Prostate gland (tissue), 2 donors: ENCODE measurements at regions not wholly inside any gene's neighbourhood (a gene's known extent, or its start where the extent isn't known, plus 50 kb on each side); places are given as distances from the start of the nearest gene placed in this dataset.

Source experiments
- DNase-seq: peaks from one replicate; pipeline ENCODE4 v3.0.0-alpha.2; 2019; ENCODE audit warnings: low spot score
- H3K27ac ChIP-seq, 2 donors: fragments of 200-600 bp; sonication (generic); 2 replicates each; pipeline ENCODE4 v1.5.1; 2017 to 2019
- H3K27me3 ChIP-seq: fragments of 200-600 bp; sonication (generic); replicated peaks from 2 replicates; pipeline ENCODE4 v1.5.1; 2019; ENCODE audit not compliant: insufficient read depth
- H3K36me3 ChIP-seq, 2 donors: fragments of 200-600 bp; sonication (generic); 1 replicate in 1 of 2; 2 replicates in 1 of 2; pipeline versions ENCODE4 v1.5.1 to v1.8.1; 2017 to 2019
- H3K4me1 ChIP-seq: fragments of 200-600 bp; sonication (generic); replicated peaks from 2 replicates; pipeline ENCODE4 v1.5.1; 2019
- H3K4me3 ChIP-seq, 2 donors: fragments of 200-600 bp; sonication (generic); 2 replicates each; pipeline ENCODE4 v1.5.1; 2017 to 2019
- H3K9me3 ChIP-seq: fragments of 200-600 bp; sonication (generic); 2 replicates; pipeline ENCODE4 v1.5.1; 2017
- CTCF ChIP-seq, 4 experiments: fragments of 200-600 bp in 2 of 4; fragments of 450-650 bp in 2 of 4; sonication (generic) in 2 of 4; IDR thresholded peaks; 1 replicate in 3 of 4; 2 replicates in 1 of 4; pipeline ENCODE4 v1.5.1; 2016 to 2019; ENCODE audit warnings: antibody characterized with exemption in 4 of 4, mild to moderate bottlenecking in 2 of 4, moderate library complexity in 2 of 4
- POLR2A ChIP-seq: fragments of 450-650 bp; IDR thresholded peaks from one replicate; pipeline ENCODE4 v1.6.1; 2016; ENCODE audit warnings: antibody characterized with exemption, mild to moderate bottlenecking
- POLR2AphosphoS5 ChIP-seq: sonication (generic); formaldehyde crosslinking; IDR thresholded peaks from one replicate; pipeline ENCODE4 v1.6.1; 2017; ENCODE audit warnings: antibody characterized with exemption
- WGBS: methylation state at CpG from one replicate; pipeline ENCODE4 v1.1.5; 2018; 5-methylcytosine and 5-hydroxymethylcytosine counted together
- intact Hi-C: fragments of 100-400 bp; cut with DNase I; formaldehyde crosslinking; loops from one replicate; pipeline ENCODE4 v1.14.2; 2022

DNA sequence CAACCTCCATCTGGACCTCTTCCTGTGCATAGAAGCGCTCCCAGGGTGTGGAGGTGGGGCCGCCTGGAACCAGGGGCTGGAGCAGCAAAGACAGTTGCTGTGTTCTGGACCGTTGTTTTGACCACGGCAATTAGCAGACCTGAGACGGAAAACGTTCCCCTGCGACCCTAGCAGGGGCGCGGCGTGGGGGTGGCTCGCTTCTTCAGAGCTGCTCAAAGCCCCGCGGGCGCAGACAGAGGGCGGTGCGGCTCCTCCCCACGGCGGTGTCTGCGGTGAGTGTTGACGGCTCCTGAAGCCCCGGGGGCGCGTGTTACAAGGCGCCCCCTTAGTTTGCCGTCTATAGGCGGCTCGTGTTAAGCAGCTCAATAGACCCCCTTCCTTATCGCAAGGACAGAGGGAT lies 79.2 kb downstream of the TRIML1 start:
- no peaks in the 10 kb centered on the region for H3K9me3 ChIP-seq
- TF ChIP-seq CTCF (IDR thresholded peaks at IDR 0.05): no peak
- no peak for TF ChIP-seq POLR2AphosphoS5
- TF ChIP-seq POLR2A: no peak
- no peak for DNase-seq
- 94% methylated on average over 28 of the region's 28 CpGs for WGBS
- intact Hi-C loops: no loop called here
- H3K36me3 ChIP-seq: no peaks in the 10 kb centered on the region
- H3K27ac ChIP-seq: no peak overlapping the region
- H3K4me1 ChIP-seq: no peaks in the 10 kb centered on the region
- no peak overlapping the region for H3K4me3 ChIP-seq
- peaks cover 2% of the 10 kb centered on the region for H3K27me3 ChIP-seq

DNA sequence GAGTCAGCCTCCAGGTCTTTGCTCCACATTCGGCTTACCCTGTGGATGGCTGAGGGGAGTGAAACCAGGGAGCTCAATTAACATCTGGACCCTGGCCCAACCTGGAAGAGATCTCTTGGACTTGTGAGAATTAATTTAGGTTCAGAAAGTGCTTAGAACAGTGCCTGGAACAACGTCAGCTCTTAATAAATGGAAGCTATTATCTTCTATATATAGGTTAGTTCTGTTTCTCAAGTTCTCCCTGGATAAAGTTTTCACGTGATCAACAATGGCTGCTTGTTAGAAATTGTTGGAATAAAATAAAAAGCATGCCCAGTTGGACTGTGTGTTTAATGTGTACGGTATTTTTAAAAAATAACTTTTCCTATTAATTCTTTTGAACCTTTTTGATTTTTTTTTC lies 80.8 kb downstream of the TRIML1 start:
- TF ChIP-seq CTCF (IDR thresholded peaks at IDR 0.05) (no peak), POLR2A (no peak)
- no peak for DNase-seq
- Histone ChIP-seq H3K36me3 (no peaks in the 10 kb centered on the region), H3K27ac (no peak overlapping the region), H3K27me3 (peaks cover 2% of the 10 kb centered on the region), H3K4me1 (no peaks in the 10 kb centered on the region), H3K4me3 (no peak overlapping the region), H3K9me3 (no peaks in the 10 kb centered on the region)
- intact Hi-C loops: no loop called here
- WGBS: 76% methylated on average over 4 of the region's 4 CpGs

- DNase-seq: no peak
- intact Hi-C loops: no loop called here
- WGBS: 50% methylated on average over 2 of the region's 2 CpGs
- Histone ChIP-seq H3K4me1 (no peaks in the 10 kb centered on the region), H3K27ac (no peak overlapping the region), H3K36me3 (no peaks in the 10 kb centered on the region), H3K4me3 (no peak overlapping the region), H3K27me3 (peaks cover 2% of the 10 kb centered on the region), H3K9me3 (no peaks in the 10 kb centered on the region)
- TF ChIP-seq CTCF (IDR thresholded peaks at IDR 0.05): no peak
- no peak for TF ChIP-seq POLR2A
- no peak for TF ChIP-seq POLR2AphosphoS5
These were observed 81.8 kb downstream of the TRIML1 start for GRCh38 chr4:188221090-188221489.

GRCh38 chr4:188228279-188228678 lies 89.0 kb downstream of the TRIML1 start:
- TF ChIP-seq POLR2AphosphoS5 (no peak), CTCF (IDR thresholded peaks at IDR 0.05) (no peak), POLR2A (no peak)
- Histone ChIP-seq H3K27ac (no peak overlapping the region), H3K4me3 (no peak overlapping the region), H3K27me3 (no peaks in the 10 kb centered on the region), H3K36me3 (no peaks in the 10 kb centered on the region), H3K9me3 (no peaks in the 10 kb centered on the region), H3K4me1 (no peaks in the 10 kb centered on the region)
- DNase-seq: no peak
- 89% methylated on average over 1 of the region's 1 CpG for WGBS
- intact Hi-C loops: no loop called here

GRCh38 chr4:188232428-188232827 lies 93.2 kb downstream of the TRIML1 start:
- WGBS: 63% methylated on average over 6 of the region's 6 CpGs
- intact Hi-C loops: no loop called here
- H3K36me3 ChIP-seq: no peaks in the 10 kb centered on the region
- no peaks in the 10 kb centered on the region for H3K9me3 ChIP-seq
- H3K27me3 ChIP-seq: no peaks in the 10 kb centered on the region
- TF ChIP-seq POLR2A (no peak), POLR2AphosphoS5 (no peak), CTCF (IDR thresholded peaks at IDR 0.05) (no peak)
- no peak overlapping the region for H3K4me3 ChIP-seq
- no peak overlapping the region for H3K27ac ChIP-seq
- DNase-seq: no peak
- H3K4me1 ChIP-seq: no peaks in the 10 kb centered on the region
